A549 (cell line): ENCODE measurements at regions not wholly inside any gene's neighbourhood (a gene's known extent, or its start where the extent isn't known, plus 50 kb on each side); places are given as distances from the start of the nearest gene placed in this dataset.
A peak's percentile ranks its signal among the peaks of the same experiment; 100 is the strongest.

Source experiments
- ATAC-seq, 2 experiments: fragments of 200-7000 bp in 1 of 2; fragments of >200 bp in 1 of 2; cut with Nextera tagmentation in 1 of 2; cut with Tn5 transposase in 1 of 2; 3 replicates each; pipeline versions ENCODE4 v1.8.0 to v1.9.1; 2018 to 2020; ENCODE audit warnings: mild to moderate bottlenecking in 1 of 2, moderate library complexity in 1 of 2
- CTCF ChIA-PET: fragments of 300-600 bp; sonication (Branson Sonifier 250); formaldehyde crosslinking; extraction: SDS; loops from one replicate; lab custom pipeline; 2021; ENCODE audit warnings: antibody characterized with exemption, inconsistent platforms; lab: Yijun Ruan, JAX
- POLR2A ChIA-PET: fragments of 350-600 bp; formaldehyde crosslinking; extraction: SDS; loops from one replicate; lab custom pipeline; 2021; ENCODE audit warnings: antibody characterized with exemption, inconsistent platforms; lab: Yijun Ruan, JAX
- DNase-seq, 2 experiments: peaks; one replicate each; pipeline versions ENCODE4 v3.0.0 to v3.0.0-alpha.2; 2011 to 2016; ENCODE audit warnings: low read depth in 1 of 2, low spot score in 1 of 2
- FAIRE-seq: peaks from 2 replicates; lab custom pipeline; 2011; peaks lifted over from hg19 to GRCh38; lab: Jason Lieb, UNC
- H3K27ac ChIP-seq, 2 experiments: fragments of >200 bp; sonication (Bioruptor Twin); formaldehyde crosslinking; 3 replicates each; pipeline ENCODE4 v1.5.1; 2016 to 2017
- H3K4me1 ChIP-seq: fragments of >200 bp; sonication (Bioruptor Twin); formaldehyde crosslinking; 3 replicates; pipeline ENCODE4 v1.6.1; 2016
- H3K4me2 ChIP-seq: fragments of >200 bp; sonication (Bioruptor Twin); formaldehyde crosslinking; 3 replicates; pipeline ENCODE4 v1.6.1; 2016
- H3K4me3 ChIP-seq: fragments of >200 bp; sonication (Bioruptor Twin); formaldehyde crosslinking; 3 replicates; pipeline ENCODE4 v1.5.1; 2016
- H3K9me3 ChIP-seq: fragments of >200 bp; sonication (Bioruptor Twin); formaldehyde crosslinking; 3 replicates; pipeline ENCODE4 v1.6.1; 2016
- CBX2 ChIP-seq: fragments of 200-600 bp; sonication (generic); IDR thresholded peaks from 2 replicates; pipeline ENCODE4 v1.6.1; 2016; ENCODE audit warnings: low read depth, mild to moderate bottlenecking, borderline replicate concordance
- CEBPB ChIP-seq, 2 experiments: fragments of >200 bp in 1 of 2; sonication (Bioruptor Twin) in 1 of 2; formaldehyde crosslinking in 1 of 2; IDR thresholded peaks; 2 replicates each; pipeline ENCODE4 v1.6.1; 2012 to 2016
- CHD4 ChIP-seq: fragments of 200-600 bp; sonication (generic); IDR thresholded peaks from 2 replicates; pipeline ENCODE4 v1.6.1; 2016; ENCODE audit warnings: antibody characterized with exemption, mild to moderate bottlenecking, borderline replicate concordance
- E2F6 ChIP-seq: IDR thresholded peaks from 2 replicates; pipeline ENCODE4 v1.6.1; 2012; ENCODE audit warnings: low read depth, borderline replicate concordance
- EHMT2 ChIP-seq: fragments of 200-600 bp; sonication (generic); IDR thresholded peaks from 2 replicates; pipeline ENCODE4 v1.6.1; 2016; ENCODE audit warnings: antibody characterized with exemption, low read depth, mild to moderate bottlenecking, moderate library complexity
- EP300 ChIP-seq, 2 experiments: fragments of >200 bp; sonication (Bioruptor Twin); formaldehyde crosslinking; IDR thresholded peaks; 2 replicates in 1 of 2; 3 replicates in 1 of 2; pipeline ENCODE4 v1.6.1; 2016 to 2017
- ESRRA ChIP-seq: fragments of 150-350 bp; IDR thresholded peaks from 2 replicates; pipeline ENCODE4 v1.6.1; 2014; ENCODE audit warnings: mild to moderate bottlenecking, low read length, borderline replicate concordance
- FOSB ChIP-seq: fragments of 250-450 bp; sonication (Bioruptor Pico); IDR thresholded peaks from 2 replicates; pipeline ENCODE4 v1.5.0; 2020; ENCODE audit warnings: mild to moderate bottlenecking, moderate library complexity
- FOXS1 ChIP-seq: fragments of 250-450 bp; sonication (Bioruptor Pico); IDR thresholded peaks from 2 replicates; pipeline ENCODE4 v1.5.0; 2020; ENCODE audit warnings: mild to moderate bottlenecking, moderate library complexity
- KDM1A ChIP-seq: fragments of 200-600 bp; sonication (generic); IDR thresholded peaks from 2 replicates; pipeline ENCODE4 v1.6.1; 2016; ENCODE audit warnings: low read depth, mild to moderate bottlenecking
- MAFK ChIP-seq: fragments of 450-650 bp; IDR thresholded peaks from 2 replicates; pipeline ENCODE4 v1.6.1; 2014; ENCODE audit not compliant: partially characterized antibody
- MAX ChIP-seq: IDR thresholded peaks from 2 replicates; pipeline ENCODE4 v1.6.1; 2012
- MAZ ChIP-seq: fragments of 150-350 bp; IDR thresholded peaks from 2 replicates; pipeline ENCODE4 v1.6.1; 2014; ENCODE audit warnings: antibody characterized with exemption, low read depth, low read length, borderline replicate concordance
- NR3C1 ChIP-seq: fragments of >200 bp; sonication (Bioruptor Twin); formaldehyde crosslinking; IDR thresholded peaks from 3 replicates; pipeline ENCODE4 v1.6.1; 2017
- PHF8 ChIP-seq: fragments of 200-600 bp; sonication (generic); IDR thresholded peaks from 2 replicates; pipeline ENCODE4 v1.6.1; 2016; ENCODE audit warnings: low read depth, mild to moderate bottlenecking, antibody characterized with exemption, moderate library complexity, borderline replicate concordance
- POLR2A ChIP-seq: IDR thresholded peaks from 2 replicates; pipeline ENCODE4 v1.6.1; 2012; ENCODE audit warnings: mild to moderate bottlenecking, low read length
- POLR2AphosphoS2 ChIP-seq: conservative IDR thresholded peaks from 2 replicates; pipeline ENCODE4 v1.6.1; 2012; ENCODE audit warnings: low read length, improper control_type of control experiment, inconsistent platforms
- RAD21 ChIP-seq, 2 experiments: fragments of >200 bp in 1 of 2; sonication (Bioruptor Twin) in 1 of 2; formaldehyde crosslinking in 1 of 2; IDR thresholded peaks in 1 of 2; conservative IDR thresholded peaks in 1 of 2; 2 replicates in 1 of 2; 3 replicates in 1 of 2; pipeline ENCODE4 v1.6.1; 2012 to 2018; ENCODE audit warnings: inconsistent platforms in 1 of 2
- RCOR1 ChIP-seq: fragments of 150-350 bp; IDR thresholded peaks from 2 replicates; pipeline ENCODE4 v1.6.1; 2014; ENCODE audit warnings: antibody characterized with exemption, low read length, low read depth
- RFX5 ChIP-seq: fragments of 450-650 bp; IDR thresholded peaks from 2 replicates; pipeline ENCODE4 v1.7.1; 2014; ENCODE audit warnings: antibody characterized with exemption, mild to moderate bottlenecking, moderate library complexity
- SREBF2 ChIP-seq: fragments of 450-650 bp; IDR thresholded peaks from 2 replicates; pipeline ENCODE4 v1.6.1; 2014; ENCODE audit warnings: mild to moderate bottlenecking, moderate library complexity
- ZC3H11A ChIP-seq: fragments of 450-650 bp; IDR thresholded peaks from 2 replicates; pipeline ENCODE4 v1.6.1; 2014; ENCODE audit warnings: antibody characterized with exemption, mild to moderate bottlenecking
- ZFP36 ChIP-seq: fragments of 450-650 bp; IDR thresholded peaks from 2 replicates; pipeline ENCODE4 v1.6.1; 2014; ENCODE audit warnings: borderline replicate concordance; ENCODE audit not compliant: partially characterized antibody
- ZSCAN20 ChIP-seq: fragments of 250-450 bp; sonication (Bioruptor Pico); IDR thresholded peaks from 2 replicates; pipeline ENCODE4 v1.8.0; 2022; ENCODE audit warnings: mild to moderate bottlenecking, moderate library complexity
- WGBS: methylation state at CpG from one replicate; pipeline ENCODE4 v1.1.6; 2017; ENCODE audit errors: missing lambda C conversion rate; 5-methylcytosine and 5-hydroxymethylcytosine counted together
- TF ChIP-seq, protein P1 (sequence below): fragments of 450-650 bp; IDR thresholded peaks from 2 replicates; pipeline ENCODE4 v1.6.1; 2014; ENCODE audit warnings: antibody characterized with exemption
- TF ChIP-seq, protein P2 (sequence below): fragments of 150-350 bp; IDR thresholded peaks from 2 replicates; pipeline ENCODE4 v1.6.1; 2014; ENCODE audit warnings: low read depth, mild to moderate bottlenecking, low read length
- TF ChIP-seq, protein P3 (sequence below): fragments of >200 bp; sonication (Bioruptor Twin); formaldehyde crosslinking; IDR thresholded peaks from 3 replicates; pipeline ENCODE4 v1.6.1; 2016

GRCh38 chr2:49621016-49621415 lies 466.7 kb upstream of the FSHR start:
- ATAC-seq (no peak), FAIRE-seq (no peak), DNase-seq (no peak)
- H3K4me1 ChIP-seq: no peaks in the 10 kb centered on the region
- CTCF ChIA-PET: interaction anchor here (1.0 kb wide), 1 partner anchor 998 kb away, joined by 3 read pairs; no protein-coding TSS in a partner anchor
- 18% methylated on average over 2 of the region's 2 CpGs for WGBS
- TF ChIP-seq CEBPB (IDR thresholded peaks at IDR 0.05): no peak
- TF ChIP-seq ZFP36: no peak
- TF ChIP-seq POLR2AphosphoS2: no peak
- TF ChIP-seq ZSCAN20 (CRISPR knock-in tag): no peak
- TF ChIP-seq POLR2A: no peak
- TF ChIP-seq, protein P1, sequence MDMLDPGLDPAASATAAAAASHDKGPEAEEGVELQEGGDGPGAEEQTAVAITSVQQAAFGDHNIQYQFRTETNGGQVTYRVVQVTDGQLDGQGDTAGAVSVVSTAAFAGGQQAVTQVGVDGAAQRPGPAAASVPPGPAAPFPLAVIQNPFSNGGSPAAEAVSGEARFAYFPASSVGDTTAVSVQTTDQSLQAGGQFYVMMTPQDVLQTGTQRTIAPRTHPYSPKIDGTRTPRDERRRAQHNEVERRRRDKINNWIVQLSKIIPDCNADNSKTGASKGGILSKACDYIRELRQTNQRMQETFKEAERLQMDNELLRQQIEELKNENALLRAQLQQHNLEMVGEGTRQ: no peak
- TF ChIP-seq, protein P2, sequence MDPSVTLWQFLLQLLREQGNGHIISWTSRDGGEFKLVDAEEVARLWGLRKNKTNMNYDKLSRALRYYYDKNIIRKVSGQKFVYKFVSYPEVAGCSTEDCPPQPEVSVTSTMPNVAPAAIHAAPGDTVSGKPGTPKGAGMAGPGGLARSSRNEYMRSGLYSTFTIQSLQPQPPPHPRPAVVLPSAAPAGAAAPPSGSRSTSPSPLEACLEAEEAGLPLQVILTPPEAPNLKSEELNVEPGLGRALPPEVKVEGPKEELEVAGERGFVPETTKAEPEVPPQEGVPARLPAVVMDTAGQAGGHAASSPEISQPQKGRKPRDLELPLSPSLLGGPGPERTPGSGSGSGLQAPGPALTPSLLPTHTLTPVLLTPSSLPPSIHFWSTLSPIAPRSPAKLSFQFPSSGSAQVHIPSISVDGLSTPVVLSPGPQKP: no peak
- TF ChIP-seq NR3C1: no peak
- TF ChIP-seq SREBF2: no peak
- TF ChIP-seq, protein P3, sequence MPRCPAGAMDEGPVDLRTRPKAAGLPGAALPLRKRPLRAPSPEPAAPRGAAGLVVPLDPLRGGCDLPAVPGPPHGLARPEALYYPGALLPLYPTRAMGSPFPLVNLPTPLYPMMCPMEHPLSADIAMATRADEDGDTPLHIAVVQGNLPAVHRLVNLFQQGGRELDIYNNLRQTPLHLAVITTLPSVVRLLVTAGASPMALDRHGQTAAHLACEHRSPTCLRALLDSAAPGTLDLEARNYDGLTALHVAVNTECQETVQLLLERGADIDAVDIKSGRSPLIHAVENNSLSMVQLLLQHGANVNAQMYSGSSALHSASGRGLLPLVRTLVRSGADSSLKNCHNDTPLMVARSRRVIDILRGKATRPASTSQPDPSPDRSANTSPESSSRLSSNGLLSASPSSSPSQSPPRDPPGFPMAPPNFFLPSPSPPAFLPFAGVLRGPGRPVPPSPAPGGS: no peak
- TF ChIP-seq KDM1A: no peak
- no peak for TF ChIP-seq E2F6
- no peak for TF ChIP-seq FOXS1 (CRISPR knock-in tag)
- TF ChIP-seq MAZ: no peak
- TF ChIP-seq MAX: no peak
- H3K27ac ChIP-seq: no peak overlapping the region
- no peak overlapping the region for H3K4me3 ChIP-seq
- POLR2A ChIA-PET: no interaction called here
- H3K9me3 ChIP-seq: no peaks in the 10 kb centered on the region
- H3K4me2 ChIP-seq: no peak overlapping the region

DNA sequence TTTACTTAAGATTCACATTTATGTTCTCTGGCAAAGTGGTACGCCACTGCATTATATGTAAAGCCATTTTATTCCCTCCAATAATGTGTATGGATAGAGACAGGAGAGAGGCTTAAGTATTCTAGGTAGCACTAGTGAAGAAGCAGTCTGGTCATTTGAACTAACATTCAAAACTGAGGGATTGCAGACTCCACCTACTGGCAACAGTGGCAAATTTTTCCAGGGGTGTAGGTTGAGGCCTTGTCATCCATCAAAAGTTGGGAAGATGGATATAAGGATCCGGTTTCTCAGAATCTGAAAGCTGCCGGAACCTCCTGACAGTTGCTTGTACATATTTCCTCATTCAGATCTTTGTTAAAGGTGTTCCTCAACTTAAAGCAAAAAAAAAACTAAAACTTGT lies 465.5 kb upstream of the FSHR start:
- H3K27ac ChIP-seq: no peak overlapping the region
- 0 out of 6 replicates have a peak, but pooled peaks of 1 of the 2 experiments have one; percentile 47 for ATAC-seq
- TF ChIP-seq RAD21 (conservative IDR thresholded peaks at IDR 0.05 in 1 of 2, IDR thresholded peaks at IDR 0.05 in 1 of 2) (peak in 1 of 2 experiments; percentile 6; a peak in 1 of 5 replicates), RFX5 (no peak)
- 23% methylated on average over 3 of the region's 3 CpGs for WGBS
- peak in 1 of 2 experiments; percentile 23 for DNase-seq
- H3K4me2 ChIP-seq: no peak overlapping the region
- no peaks in the 10 kb centered on the region for H3K4me1 ChIP-seq
- no peak overlapping the region for H3K4me3 ChIP-seq
- POLR2A ChIA-PET: no interaction called here
- H3K9me3 ChIP-seq: 0 out of 3 replicates have a peak, but pooled peaks cover under 1% of the 10 kb centered on the region
- no peak for FAIRE-seq
- CTCF ChIA-PET: no interaction called here

DNA sequence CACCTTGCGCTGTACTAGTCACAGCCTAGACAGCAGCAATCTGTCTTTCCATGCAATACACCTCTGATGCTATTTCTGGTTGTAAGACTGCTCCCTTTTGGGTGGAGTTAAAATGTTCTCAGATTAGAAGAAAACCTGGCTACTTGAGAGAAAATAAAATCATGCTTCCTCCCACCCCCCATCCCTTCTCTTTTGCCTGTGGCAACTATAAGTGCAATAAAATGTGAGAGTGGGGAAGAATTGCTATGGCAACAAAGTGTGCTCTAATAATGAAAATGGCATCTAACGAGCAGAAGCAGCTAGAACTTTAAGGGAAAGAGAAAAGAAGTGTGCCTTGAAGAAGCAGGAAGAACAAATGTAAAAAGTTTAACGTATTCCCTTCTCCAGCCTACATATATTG lies 464.2 kb upstream of the FSHR start:
- WGBS: 15% methylated on average over 3 of the region's 3 CpGs
- TF ChIP-seq ZFP36 (no peak), FOSB (CRISPR knock-in tag) (no peak), ZC3H11A (no peak), E2F6 (no peak), NR3C1 (no peak), EP300 (IDR thresholded peaks at IDR 0.05) (no peak), EHMT2 (no peak), PHF8 (no peak), MAFK (no peak), ESRRA (no peak), CHD4 (no peak), CBX2 (no peak), RCOR1 (no peak), RAD21 (conservative IDR thresholded peaks at IDR 0.05 in 1 of 2, IDR thresholded peaks at IDR 0.05 in 1 of 2) (no peak)
- H3K4me3 ChIP-seq: no peak overlapping the region
- no peak for ATAC-seq
- no peaks in the 10 kb centered on the region for H3K4me1 ChIP-seq
- ChIA-PET POLR2A (no interaction called here), CTCF (no interaction called here)
- no peak overlapping the region for H3K4me2 ChIP-seq
- FAIRE-seq: no peak
- H3K27ac ChIP-seq: no peak overlapping the region
- 0 out of 3 replicates have a peak, but pooled peaks cover 2% of the 10 kb centered on the region for H3K9me3 ChIP-seq
- DNase-seq: no peak
